Right atrium auricular region (tissue), 2 donors: ENCODE measurements at regions not wholly inside any gene's neighbourhood (a gene's known extent, or its start where the extent isn't known, plus 50 kb on each side); places are given as distances from the start of the nearest gene placed in this dataset.

Source experiments
- DNase-seq: peaks from one replicate; pipeline ENCODE4 v3.0.0-alpha.2; 2019; ENCODE audit warnings: low spot score
- H3K27ac ChIP-seq, 2 donors: fragments of 200-600 bp; sonication (generic); 1 replicate in 1 of 2; 2 replicates in 1 of 2; pipeline ENCODE4 v1.5.1; 2016 to 2019
- H3K27me3 ChIP-seq, 2 donors: fragments of 200-600 bp; sonication (generic); one replicate each; pipeline versions ENCODE4 v1.5.1 to v1.6.0; 2017 to 2019
- H3K36me3 ChIP-seq: fragments of 200-600 bp; sonication (generic); one replicate; pipeline ENCODE4 v1.5.1; 2016
- H3K4me1 ChIP-seq, 2 donors: fragments of 200-600 bp; sonication (generic); one replicate each; pipeline versions ENCODE4 v1.5.1 to v1.6.0; 2017 to 2019
- H3K4me3 ChIP-seq, 2 donors: fragments of 200-600 bp; sonication (generic); 1 replicate in 1 of 2; 2 replicates in 1 of 2; pipeline ENCODE4 v1.5.1; 2017 to 2019; ENCODE audit warnings: mild to moderate bottlenecking in 1 of 2, moderate library complexity in 1 of 2
- H3K9me3 ChIP-seq, 2 donors: fragments of 200-600 bp; sonication (generic); one replicate each; pipeline ENCODE4 v1.5.1; 2019
- CTCF ChIP-seq, 2 donors: fragments of 200-600 bp; sonication (generic); IDR thresholded peaks; one replicate each; pipeline ENCODE4 v1.5.1; 2019; ENCODE audit warnings: antibody characterized with exemption in 2 of 2

- no peak for TF ChIP-seq CTCF (IDR thresholded peaks at IDR 0.05)
- Histone ChIP-seq H3K4me3 (no peak overlapping the region), H3K27ac (no peak overlapping the region), H3K4me1 (no peaks in the 10 kb centered on the region), H3K9me3 (no peaks in the 10 kb centered on the region), H3K27me3 (no peaks in the 10 kb centered on the region), H3K36me3 (no peaks in the 10 kb centered on the region)
- DNase-seq, result no peak
These were observed 106.0 kb upstream of the PTPN3 start for GRCh38 chr9:109604131-109604530.

- no peak overlapping the region for H3K4me3 ChIP-seq
- no peak for DNase-seq
- H3K27ac ChIP-seq, result no peak overlapping the region
- no peaks in the 10 kb centered on the region for H3K9me3 ChIP-seq
- no peaks in the 10 kb centered on the region for H3K27me3 ChIP-seq
- H3K36me3 ChIP-seq, result no peaks in the 10 kb centered on the region
- H3K4me1 ChIP-seq, result no peaks in the 10 kb centered on the region
- TF ChIP-seq CTCF (IDR thresholded peaks at IDR 0.05), result no peak
These were observed 106.7 kb upstream of the PTPN3 start for GRCh38 chr9:109604781-109605180.

- H3K27me3 ChIP-seq, result no peaks in the 10 kb centered on the region
- no peak overlapping the region for H3K4me3 ChIP-seq
- H3K9me3 ChIP-seq, result no peaks in the 10 kb centered on the region
- H3K36me3 ChIP-seq, result no peaks in the 10 kb centered on the region
- no peak overlapping the region for H3K27ac ChIP-seq
- TF ChIP-seq CTCF (IDR thresholded peaks at IDR 0.05), result no peak
- no peaks in the 10 kb centered on the region for H3K4me1 ChIP-seq
- no peak for DNase-seq
These were observed 111.0 kb upstream of the PTPN3 start for GRCh38 chr9:109609060-109609459.

GRCh38 chr9:109616571-109617120 is 118.5 kb upstream of the PTPN3 start:
- no peak for TF ChIP-seq CTCF (IDR thresholded peaks at IDR 0.05)
- H3K27me3 ChIP-seq, result no peaks in the 10 kb centered on the region

GRCh38 chr9:109619310-109619709 is 121.2 kb upstream of the PTPN3 start:
- TF ChIP-seq CTCF (IDR thresholded peaks at IDR 0.05), result no peak
- no peaks in the 10 kb centered on the region for H3K27me3 ChIP-seq
- DNase-seq, result no peak
- H3K4me1 ChIP-seq, result no peaks in the 10 kb centered on the region
- H3K27ac ChIP-seq, result no peak overlapping the region
- peaks cover 0 to 10% of the 10 kb centered on the region in 2 donors for H3K9me3 ChIP-seq
- H3K4me3 ChIP-seq, result no peak overlapping the region
- no peaks in the 10 kb centered on the region for H3K36me3 ChIP-seq

More at GRCh38 chr9:109616571-109617120, 118.5 kb upstream of the PTPN3 start:
- Histone ChIP-seq H3K27ac (no peak overlapping the region), H3K4me3 (no peak overlapping the region), H3K4me1 (no peaks in the 10 kb centered on the region), H3K36me3 (no peaks in the 10 kb centered on the region), H3K9me3 (peaks cover 0 to 10% of the 10 kb centered on the region in 2 donors)
- no peak for DNase-seq

GRCh38 chr9:109624143-109624542 is 126.0 kb upstream of the PTPN3 start:
- Histone ChIP-seq H3K27ac (no peak overlapping the region), H3K27me3 (no peaks in the 10 kb centered on the region), H3K4me3 (no peak overlapping the region), H3K4me1 (no peaks in the 10 kb centered on the region), H3K36me3 (no peaks in the 10 kb centered on the region), H3K9me3 (no peaks in the 10 kb centered on the region)
- no peak for TF ChIP-seq CTCF (IDR thresholded peaks at IDR 0.05)
- no peak for DNase-seq
